NCI-H2227 (cell line): ENCODE measurements at regions not wholly inside any gene's neighbourhood (a gene's known extent, or its start where the extent isn't known, plus 50 kb on each side); places are given as distances from the start of the nearest gene placed in this dataset.
A peak's percentile ranks its signal among the peaks of the same experiment; 100 is the strongest.
"Not testable (repeated sequence)": the region's sequence is repeated elsewhere in the genome, so short reads cannot be mapped to it uniquely, and the experiment has no call there.

Source experiments
- DNase-seq: peaks from one replicate; lab custom pipeline; 2025; ENCODE audit not compliant: unreplicated experiment; lab: John Stamatoyannopoulos, UW

- no peak for DNase-seq
Observed at GRCh38 chrX:14352511-14352910, 176.8 kb upstream of the GLRA2 start.

- DNase-seq, result no peak
Observed at GRCh38 chrX:14351611-14352303, 177.6 kb upstream of the GLRA2 start.

GRCh38 chrX:14347523-14347922 lies 181.8 kb upstream of the GLRA2 start:
- no peak for DNase-seq

GRCh38 chrX:14344172-14344940 lies 185.0 kb upstream of the GLRA2 start:
- DNase-seq, result no peak

GRCh38 chrX:14309431-14309830 lies 219.9 kb upstream of the GLRA2 start:
- DNase-seq, result no peak

GRCh38 chrX:14308976-14309375 lies 220.4 kb upstream of the GLRA2 start:
- DNase-seq, result not testable (repeated sequence)

- DNase-seq, result no peak
Observed at GRCh38 chrX:14303891-14304290, 225.4 kb upstream of the GLRA2 start.

GRCh38 chrX:14302561-14302960 lies 226.8 kb upstream of the GLRA2 start:
- DNase-seq, result not testable (repeated sequence)

- no peak for DNase-seq
Observed at GRCh38 chrX:14300376-14300775, 229.0 kb upstream of the GLRA2 start.

- DNase-seq, result no peak
Observed at GRCh38 chrX:14295426-14295825, 233.9 kb upstream of the GLRA2 start.

GRCh38 chrX:14291666-14292500 lies 237.5 kb upstream of the GLRA2 start:
- no peak for DNase-seq

GRCh38 chrX:14290335-14290734 lies 239.0 kb upstream of the GLRA2 start:
- no peak for DNase-seq

GRCh38 chrX:14274691-14275090 lies 245.0 kb upstream of the GEMIN8 start:
- DNase-seq, result no peak

- no peak for DNase-seq
Observed at GRCh38 chrX:14267216-14267615, 237.5 kb upstream of the GEMIN8 start.

GRCh38 chrX:14266705-14267104 lies 237.0 kb upstream of the GEMIN8 start:
- DNase-seq, result no peak

- peak; percentile 14 for DNase-seq
Observed at GRCh38 chrX:14243823-14244222, 214.1 kb upstream of the GEMIN8 start.

GRCh38 chrX:14235004-14235403 lies 205.3 kb upstream of the GEMIN8 start:
- DNase-seq, result no peak

GRCh38 chrX:14232688-14233087 lies 203.0 kb upstream of the GEMIN8 start:
- no peak for DNase-seq

GRCh38 chrX:14228611-14229010 lies 198.9 kb upstream of the GEMIN8 start:
- DNase-seq, result no peak

GRCh38 chrX:14220386-14220944 lies 190.8 kb upstream of the GEMIN8 start:
- no peak for DNase-seq

- DNase-seq, result no peak
Observed at GRCh38 chrX:14209034-14209433, 179.3 kb upstream of the GEMIN8 start.
